GM18858 (cell line): ENCODE measurements at regions not wholly inside any gene's neighbourhood (a gene's known extent, or its start where the extent isn't known, plus 50 kb on each side); places are given as distances from the start of the nearest gene placed in this dataset.

Experiments
- ATAC-seq: cut with Tn5 transposase; IDR thresholded peaks from one replicate; pipeline ENCODE4 v1.9.1; 2021; ENCODE audit not compliant: unreplicated experiment

DNA sequence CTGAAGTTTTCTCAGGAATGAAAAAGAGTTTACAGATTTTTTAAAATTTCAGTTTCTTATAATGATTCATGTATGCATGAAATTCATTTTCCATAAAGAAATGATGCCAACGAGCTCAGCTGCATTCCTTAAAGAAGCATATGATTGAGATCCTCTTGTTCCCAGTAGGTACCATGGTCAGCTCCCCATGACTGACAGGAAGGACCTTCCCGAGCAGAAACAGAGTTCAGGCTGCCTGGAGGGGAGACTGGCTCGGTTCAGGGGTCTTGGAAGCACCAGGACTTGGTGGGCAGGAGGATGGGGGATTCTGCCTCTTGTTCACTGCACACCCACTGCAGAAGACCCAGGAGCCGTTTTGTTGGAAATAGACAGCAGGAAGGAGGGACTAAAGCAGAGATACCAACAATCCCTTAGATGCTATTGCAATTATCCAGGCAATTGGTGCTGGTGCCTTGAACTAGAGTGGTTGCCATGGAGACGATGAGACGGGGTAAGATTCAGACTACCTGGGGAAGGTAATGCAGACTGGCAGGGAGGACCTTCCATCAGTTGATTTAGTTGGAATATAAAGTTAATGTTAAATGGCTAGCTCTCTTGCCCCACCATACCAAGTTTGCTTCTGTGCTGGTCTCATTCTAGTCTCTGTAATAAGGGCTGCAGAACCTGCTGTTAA lies 447.8 kb downstream of the MTRR start:
- ATAC-seq: no peak

DNA sequence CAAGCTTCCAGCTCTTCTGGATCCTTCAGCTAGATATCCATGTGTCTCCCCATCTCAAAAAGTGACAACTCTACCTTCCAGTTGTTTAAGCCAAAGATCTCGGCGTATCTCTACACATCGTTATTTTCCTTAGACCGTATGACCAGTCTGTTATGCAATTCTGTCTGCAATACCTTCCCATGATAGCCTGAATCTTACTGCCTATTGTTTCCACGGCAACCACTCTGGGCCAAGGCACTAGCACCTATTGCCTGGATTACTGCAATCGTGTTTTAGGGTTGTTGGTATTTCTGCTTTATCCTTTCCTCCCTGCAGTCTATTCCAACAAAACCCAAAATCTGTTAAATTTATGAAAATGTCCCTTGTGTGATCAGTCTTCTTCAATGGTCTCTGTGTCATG lies 448.4 kb downstream of the MTRR start:
- ATAC-seq: no peak

DNA sequence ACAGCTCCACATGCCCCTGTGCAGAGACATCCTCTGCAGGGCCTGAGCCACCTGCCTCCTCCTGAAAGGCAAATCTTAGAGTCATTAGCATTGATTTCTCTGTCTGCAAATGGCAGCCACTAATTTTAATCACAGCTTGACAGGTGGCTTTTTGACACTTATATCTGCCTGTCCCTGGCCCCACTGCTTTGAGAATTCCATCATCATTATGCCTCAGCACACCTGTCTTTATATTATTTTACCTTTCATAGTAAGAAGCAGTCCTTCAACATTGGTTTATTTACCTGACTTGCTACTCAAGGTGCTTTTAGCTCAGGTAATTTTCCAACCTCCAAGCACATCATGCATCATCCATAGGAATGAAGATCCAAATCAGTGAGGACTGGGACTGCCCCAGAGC lies 451.3 kb downstream of the MTRR start:
- ATAC-seq: no peak

DNA sequence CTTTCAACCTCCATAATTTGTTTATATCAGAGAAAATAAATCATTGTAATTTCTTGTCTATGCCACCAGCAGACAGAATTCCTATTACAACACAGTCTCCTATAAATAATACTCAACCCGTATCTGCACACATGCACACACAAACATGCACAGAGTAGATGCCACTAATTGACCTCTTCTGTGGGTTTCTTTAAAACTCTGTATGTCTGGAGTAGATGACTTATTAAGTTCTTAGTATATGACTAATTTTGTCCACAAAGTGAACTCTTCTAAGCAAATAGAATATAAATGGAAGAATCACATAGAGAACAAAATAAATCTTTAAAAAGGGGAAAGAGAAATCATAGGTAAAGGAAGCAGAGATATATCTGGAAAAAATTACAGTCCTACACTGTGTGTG lies 452.3 kb downstream of the MTRR start:
- no peak for ATAC-seq

DNA sequence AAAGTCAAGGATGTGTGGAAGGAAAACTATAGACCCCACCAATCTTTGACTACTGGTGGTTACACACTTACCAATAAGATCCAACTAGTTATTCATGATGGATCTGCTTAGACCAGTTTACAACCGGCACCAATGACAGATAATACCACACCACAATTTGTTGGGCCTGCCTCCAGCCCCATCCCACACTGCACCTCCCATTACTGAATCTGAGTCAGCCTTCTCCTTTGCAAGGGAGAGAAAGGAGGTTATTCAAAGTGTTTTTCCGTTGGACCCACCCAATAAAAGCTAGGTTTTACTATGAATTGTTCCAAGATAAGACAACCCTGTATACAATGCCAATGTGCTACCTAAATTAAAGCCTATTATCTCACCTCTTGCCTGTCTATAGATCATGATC lies 453.5 kb downstream of the MTRR start:
- ATAC-seq: no peak

DNA sequence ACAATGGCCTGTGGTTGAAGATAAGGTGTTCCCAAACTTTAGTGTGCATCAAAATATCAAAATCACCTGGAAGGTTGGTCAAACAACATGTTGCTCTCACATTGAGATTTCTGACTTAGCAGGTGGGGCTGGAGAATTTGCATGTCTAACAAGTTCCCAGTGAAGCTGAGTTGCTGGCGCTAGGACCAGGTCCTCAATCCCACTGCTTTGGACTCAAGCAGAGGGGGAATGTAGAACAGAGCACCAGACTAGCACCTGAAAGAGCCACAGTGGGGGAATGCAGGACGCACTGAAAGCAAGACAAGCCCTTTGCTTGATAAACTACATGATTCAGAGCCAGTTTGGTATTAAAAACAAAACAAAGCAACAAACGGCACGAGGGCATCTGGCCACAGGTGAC lies 458.1 kb downstream of the MTRR start:
- ATAC-seq: no peak

DNA sequence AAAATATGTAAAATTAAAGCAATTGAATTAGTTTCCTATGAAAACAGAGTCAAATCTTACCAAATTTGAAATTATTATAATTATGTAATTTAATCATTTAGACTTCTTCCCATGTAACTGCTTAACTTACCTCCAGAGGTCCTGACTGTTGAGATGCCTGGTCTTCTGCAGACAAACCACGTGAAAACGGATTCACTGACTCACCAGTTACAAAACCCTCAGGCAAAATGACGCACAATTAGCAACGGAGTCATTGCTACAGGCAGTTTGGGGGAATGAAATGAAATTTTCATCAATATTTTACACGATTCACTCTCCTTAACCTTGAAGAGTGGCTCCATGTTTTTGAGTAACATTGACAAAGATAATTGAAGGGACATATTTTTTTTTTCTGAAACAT lies 460.8 kb downstream of the MTRR start:
- no peak for ATAC-seq

DNA sequence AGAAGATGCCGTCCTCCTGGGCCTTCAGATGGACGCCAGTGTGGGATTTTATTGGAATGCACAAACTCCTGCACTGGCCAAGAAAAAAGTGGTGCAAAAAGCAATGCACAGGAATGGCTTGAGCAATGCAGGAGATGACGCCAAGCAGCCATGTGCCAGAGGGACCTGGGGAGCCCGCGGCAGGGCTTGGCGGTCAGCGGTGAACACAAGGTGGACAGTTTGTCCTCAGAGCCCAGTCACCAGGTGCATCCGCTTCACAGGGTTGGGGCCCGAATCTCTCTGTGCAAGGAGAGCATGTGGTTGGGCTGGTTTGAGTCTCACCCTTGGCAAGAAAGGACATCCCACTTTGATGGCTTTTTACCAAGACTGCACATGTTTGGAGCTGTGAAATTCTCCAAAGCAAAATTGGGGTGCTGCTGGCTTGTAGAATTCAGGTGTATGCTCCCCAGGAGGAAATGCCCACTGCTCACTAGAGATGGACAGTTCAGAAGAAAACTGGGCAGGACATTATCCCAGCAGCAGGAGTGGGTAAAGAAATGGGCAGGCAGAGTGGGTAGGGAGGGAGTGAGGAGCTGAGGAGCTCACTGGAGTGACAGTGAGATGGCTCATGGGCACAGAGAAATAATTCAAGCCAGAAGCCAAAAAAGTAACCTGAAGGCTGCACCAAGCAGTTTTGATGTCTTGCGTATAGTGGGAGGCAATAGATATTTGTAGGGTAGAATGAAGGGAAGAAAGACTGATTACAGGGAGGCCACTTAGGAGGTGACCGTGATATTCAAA lies 463.9 kb downstream of the MTRR start:
- no peak for ATAC-seq

DNA sequence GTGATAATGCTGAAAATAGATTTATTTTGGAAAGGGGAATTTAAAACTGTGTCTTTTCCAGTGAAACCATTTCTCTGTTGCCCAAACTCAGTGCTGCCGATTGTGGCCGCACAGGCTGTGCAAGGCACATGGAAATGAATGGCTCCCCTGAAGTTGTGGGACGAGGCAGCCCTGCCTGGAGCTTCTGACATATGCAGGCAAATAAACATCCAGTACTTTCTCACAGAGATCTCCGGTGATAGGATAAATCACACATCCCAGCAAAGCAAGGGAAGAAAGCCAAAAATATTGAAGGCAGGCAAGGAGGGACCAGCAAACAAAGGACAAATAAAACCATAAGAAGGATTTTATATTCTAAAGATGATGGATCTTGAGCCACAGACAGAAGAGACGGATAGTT lies 464.5 kb downstream of the MTRR start:
- ATAC-seq: no peak

DNA sequence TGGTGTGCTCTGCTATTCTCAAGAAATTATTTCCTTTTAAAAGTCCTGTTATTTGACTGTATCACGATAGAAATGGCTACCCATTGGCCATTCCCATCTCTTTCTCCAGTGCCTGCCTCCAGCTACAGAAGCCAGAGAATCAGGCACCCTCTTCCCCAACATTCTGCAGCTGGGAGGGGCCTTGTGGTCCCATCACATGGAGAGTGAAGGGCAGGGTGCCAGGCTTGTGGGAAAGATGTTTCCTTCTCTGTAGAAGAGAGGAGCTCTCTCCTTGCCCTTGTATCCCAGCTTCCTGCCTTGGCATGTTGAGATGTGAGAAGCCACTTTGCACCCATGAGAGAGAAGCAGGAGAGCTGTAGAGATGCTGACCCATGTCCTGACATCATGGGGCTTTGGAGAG lies 465.0 kb downstream of the MTRR start:
- ATAC-seq: no peak

DNA sequence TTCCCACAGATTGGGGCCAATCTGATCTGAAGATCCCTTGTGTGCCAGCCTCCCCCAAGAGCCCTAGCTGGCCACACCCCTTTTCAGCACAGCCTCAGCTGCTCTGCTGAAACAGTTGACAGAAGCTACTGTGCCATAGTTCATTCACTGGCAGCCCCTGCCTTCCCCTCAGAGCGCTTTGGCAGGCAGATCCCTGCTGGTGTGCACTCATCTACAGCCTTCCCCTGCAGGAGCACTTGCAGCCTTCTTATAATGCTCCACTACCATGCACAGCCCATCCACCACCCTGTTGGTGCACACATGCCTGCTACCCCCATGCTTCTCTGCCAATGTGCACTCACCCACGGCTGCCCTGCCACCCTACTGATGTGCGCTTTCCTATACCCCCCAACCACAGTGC lies 471.3 kb downstream of the MTRR start:
- no peak for ATAC-seq

DNA sequence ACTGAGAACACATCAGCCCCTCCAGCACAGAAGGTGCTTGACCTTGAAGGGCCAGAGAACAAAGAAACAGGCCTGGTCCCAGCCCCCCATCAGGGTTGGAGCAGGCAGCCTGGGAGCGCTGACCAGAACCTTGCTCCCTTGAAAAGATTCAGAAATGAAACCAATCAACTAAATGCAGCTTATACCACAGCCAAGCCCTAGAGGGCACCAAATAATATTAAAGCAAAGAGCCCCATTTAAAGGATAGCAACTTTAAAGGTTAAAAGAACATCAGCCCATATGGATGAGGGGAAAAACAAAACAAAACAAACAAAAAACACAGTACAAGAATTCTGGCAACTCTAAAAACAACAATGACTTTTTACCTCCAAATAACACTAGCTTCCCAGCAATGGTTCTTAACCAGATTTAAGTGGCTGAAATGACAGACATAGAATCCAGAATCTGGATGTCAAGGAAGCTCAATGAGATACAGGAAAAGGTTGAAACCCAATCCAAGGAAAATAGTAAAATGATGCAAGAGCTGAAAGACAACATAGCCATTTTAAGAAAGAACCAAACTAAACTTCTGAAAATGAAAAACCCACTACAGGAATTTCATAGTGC lies 471.9 kb downstream of the MTRR start:
- ATAC-seq: no peak

DNA sequence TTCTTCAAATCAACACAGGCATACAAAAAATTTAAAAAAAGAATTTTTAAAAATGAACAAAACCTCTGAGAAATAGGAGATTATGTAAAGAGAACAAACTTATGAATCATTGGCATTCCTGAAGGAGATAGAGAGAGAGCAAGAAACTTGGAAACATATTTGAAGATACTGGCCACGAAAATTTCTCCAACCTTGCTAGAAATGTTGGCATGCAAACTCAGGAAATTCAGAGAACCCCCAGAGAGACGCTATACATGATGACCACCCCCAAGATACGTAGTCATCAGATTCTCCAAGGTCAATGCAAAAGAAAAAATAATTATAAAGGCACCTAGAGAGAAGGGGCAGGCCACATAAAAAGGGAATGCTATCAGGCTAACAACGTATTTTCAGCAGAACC lies 472.5 kb downstream of the MTRR start:
- ATAC-seq: no peak

DNA sequence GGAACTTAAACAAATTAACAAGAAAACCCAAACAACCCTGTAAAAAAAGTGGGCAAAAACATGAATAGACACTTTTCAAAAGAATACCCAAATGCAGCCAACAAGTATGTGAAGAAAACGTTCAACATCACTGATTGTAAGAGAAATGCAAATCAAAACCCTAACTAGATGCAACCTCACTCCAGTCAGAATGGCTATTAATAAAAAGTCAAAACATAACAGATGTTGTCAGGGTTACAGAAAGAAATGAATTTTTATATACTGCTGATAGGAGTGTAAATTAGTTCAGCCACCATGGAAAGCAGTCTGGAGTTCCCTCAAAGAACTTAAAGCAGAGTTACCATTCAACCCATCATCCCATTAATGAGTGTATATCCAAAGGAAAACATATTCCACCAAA lies 479.0 kb downstream of the MTRR start:
- no peak for ATAC-seq

DNA sequence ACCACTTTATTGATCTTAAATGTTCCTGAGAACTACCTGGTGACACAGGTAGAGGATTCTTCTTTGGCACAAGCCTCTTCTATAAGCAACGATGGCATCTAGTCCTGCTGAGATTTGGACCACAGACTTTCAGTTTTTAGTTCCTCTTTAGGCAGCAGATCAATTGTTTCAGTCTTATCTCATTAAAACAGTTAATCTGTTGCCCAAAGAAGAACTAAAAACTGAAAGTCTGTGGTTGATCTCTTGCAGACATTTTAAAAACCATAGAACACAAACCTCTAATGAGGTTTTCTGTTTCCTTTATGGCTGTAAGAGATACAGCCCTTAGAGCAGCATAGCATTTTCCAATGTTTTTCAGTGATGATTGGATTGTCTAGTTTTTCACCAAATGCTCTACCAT lies 480.9 kb downstream of the MTRR start:
- ATAC-seq: peak; percentile 99

DNA sequence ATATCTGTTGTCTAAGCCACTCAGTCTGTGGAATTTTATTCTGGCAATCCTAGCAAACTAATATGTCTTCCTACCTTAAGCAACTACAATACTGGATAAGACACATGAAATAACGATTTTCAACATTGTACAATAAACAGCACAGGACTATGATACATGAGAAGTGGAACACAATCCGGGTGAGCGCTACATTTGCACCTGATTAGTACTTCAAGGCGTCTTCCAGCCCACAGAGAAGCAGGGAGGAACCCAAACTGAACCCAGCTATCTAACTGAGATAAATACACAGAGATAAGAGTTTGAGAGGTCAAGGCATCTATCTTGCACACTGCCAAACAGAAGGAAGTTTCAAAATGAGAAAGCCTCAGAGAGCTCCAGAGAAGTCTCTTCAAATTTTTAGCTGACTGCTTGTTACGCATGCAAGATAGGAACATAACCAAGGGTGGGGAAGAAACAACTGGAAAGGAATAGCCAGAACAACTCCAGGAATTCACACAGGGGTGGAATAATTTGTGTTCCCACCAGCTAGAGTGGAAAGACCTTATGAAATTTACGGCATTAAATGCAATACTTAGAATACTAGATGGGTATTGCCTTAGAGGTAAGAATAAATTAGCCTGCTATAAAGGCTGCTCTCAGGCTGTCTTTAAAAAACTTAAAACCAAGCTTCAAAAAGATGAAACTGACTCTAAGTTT lies 481.8 kb downstream of the MTRR start:
- no peak for ATAC-seq

DNA sequence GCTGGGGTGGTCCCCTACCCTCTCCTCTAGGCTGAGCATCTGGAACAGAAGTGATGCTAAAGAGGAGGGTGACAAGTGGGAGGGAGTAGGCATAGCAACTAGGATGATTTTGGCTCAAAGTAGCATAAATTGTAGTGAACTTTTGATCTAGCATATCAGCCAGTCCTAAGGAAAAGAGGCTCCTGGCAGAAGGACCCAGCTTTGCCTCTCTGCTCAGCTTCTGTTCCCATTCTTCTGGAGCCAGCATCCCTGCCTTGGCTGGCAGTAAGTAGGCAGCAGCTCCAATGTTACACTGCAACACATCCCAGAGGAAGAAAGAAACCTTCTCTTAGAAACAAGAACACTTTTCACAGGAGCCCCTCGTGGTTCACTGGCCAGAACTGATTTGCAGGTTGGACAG lies 487.0 kb downstream of the MTRR start:
- no peak for ATAC-seq

DNA sequence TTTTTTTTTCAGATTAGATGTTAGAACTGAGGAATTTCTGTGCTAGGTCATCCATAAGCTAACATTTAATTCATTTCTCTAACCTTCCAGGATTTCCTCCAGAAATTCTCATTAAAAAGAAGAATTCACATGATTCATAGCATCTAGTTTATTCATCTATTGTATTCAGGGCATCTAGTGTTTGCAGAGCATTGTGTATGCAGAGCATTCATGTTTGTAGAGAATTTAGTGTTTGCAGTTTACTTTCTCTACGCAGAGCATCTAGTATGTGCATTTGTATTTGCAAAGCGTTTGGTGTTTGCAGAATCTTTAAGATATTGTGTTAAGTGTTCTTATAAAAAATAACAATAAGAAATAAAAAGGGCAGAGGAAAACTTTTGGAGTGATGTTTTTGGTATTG lies 491.1 kb downstream of the MTRR start:
- no peak for ATAC-seq

DNA sequence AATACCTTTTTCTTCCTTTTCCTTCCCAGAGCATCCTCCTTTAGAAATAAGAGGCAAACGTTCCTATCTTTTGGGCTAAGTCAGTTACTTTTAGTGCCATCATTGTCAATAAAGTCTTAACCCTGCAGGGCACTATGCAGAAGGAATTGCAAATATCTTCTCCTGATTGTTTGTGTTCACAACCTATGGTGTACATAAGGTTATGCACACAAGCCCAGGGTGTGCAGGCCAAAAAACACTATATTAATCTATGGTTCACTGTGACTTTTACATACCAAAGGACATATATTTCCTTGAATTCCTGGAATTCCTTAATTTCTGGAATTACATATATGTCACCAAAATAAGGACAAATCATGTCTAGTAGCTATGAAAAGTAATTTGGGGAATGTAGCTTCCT lies 493.5 kb downstream of the MTRR start:
- ATAC-seq: no peak

DNA sequence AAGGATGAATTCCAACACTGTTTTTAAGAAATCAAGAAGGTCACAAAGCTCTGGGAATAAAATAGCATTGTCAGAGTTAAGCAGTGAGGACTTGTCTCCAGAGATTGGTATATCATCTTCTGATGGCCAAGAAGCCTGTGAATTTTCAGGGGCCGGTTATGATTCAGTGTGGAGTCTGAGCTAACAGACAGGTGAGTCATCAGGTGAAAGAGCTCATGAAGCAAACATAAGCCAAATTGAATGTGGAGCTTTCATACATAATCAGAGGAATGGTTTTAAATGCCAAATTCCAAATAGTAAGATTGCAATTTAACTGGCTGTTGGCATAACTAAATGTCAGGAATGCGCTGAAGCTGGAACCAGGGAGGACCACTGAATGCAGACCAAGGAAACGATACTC lies 494.2 kb downstream of the MTRR start:
- ATAC-seq: no peak

DNA sequence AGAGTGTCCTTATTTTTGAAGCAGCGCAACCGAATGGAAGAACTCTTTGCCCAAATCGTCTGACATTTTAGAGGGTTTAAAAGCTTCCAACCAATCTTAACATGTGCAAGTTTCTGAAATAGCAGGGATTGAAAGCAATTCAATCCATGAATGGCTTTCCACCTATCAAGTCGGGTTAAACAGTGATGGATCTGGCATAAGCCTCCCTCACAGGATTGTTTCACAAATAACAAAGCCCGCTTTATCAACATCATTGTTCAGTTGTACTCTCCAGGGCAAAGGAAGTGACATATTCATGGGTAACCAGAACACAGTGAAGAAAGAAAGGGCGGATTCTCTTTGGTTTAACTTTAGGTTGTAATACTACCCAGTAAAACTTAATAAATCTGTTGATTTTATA lies 497.3 kb downstream of the MTRR start:
- ATAC-seq: no peak

DNA sequence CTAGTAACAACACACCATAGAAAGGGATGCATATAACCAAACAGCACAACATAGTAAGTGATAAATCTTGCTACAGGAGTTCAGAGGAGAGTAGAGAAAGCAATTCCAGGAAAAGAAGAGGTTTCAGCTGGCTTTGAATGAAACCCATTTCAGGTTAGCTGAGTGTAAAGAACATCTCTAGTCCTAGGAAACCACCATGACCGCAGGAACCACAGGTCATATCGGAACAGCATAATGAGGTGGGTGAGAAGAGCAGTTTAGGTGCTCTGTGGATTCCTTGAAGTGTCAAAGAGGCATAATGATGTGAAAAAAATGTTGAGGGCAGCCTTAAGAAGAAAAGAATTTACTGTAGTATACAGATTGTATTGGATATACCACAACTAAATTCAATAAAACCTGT lies 507.5 kb downstream of the MTRR start:
- ATAC-seq: no peak
